ENCODE measurements at regions not wholly inside any gene's neighbourhood (a gene's known extent, or its start where the extent isn't known, plus 50 kb on each side); places are given as distances from the start of the nearest gene placed in this dataset.
"Not testable (repeated sequence)": the region's sequence is repeated elsewhere in the genome, so short reads cannot be mapped to it uniquely, and the experiment has no call there.

DNA sequence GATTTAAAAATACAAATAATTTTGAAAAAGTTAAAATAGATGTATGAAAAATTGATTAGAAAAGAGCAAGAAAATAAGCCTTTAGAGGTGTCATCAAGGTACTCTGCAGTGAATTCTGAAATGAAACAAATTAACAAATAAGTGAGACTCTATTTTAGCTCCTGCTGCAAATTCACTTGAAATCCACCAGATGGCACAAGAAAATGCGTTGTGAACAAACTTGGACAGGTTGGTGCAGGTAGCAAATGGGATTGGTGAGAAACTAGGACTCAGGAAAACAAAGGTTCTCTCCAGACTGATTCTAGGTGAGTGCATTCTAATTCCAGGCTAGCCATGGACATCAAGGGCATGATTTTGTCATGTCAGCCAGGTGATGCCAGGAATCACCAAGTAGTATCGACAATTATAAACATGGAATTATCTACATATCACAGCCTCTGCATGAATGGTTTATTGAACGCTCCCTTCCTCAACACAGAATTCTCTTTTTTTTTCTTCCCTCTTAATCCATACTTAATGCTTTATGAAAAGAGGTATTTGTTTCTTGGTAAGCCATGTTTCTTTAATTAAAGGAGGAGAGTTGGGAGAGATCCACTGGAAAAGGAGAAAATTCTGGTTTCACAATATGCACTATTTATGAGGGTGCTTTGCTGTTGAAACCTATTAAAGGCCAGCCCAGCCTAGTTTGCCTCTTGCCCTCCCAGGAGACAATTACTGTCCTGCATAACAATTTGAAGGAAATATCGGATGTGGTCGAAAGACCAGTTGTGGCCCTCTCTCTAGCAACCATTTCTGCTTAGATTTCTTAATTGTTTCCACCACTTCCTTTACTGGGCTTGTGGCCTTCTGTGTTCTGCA lies 118.1 kb downstream of the ZNF365 start:
- DNase-seq, result no peak
- intact Hi-C loops (cut with DNase I), result no loop called here
- peak; percentile 77 for ATAC-seq (ENCODE audit: poor library complexity)

DNA sequence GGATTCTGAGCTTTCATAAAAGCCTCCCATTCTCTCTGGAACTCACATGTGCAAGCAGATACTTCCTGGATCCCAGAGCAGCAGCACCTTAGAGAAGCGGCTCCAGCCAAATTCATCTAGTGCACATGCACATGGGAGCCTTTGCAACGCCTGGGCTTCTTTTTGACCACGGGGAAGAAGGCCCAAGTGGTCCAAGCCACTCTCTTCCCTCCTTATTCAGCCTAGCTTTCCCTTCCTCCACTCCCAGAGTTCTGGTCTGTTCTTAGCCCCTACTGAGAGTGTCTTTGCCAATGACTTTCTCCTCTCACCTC lies 118.7 kb downstream of the ZNF365 start:
- ATAC-seq (ENCODE audit: poor library complexity), result no peak
- DNase-seq, result no peak
- intact Hi-C loops (cut with DNase I), result no loop called here

DNA sequence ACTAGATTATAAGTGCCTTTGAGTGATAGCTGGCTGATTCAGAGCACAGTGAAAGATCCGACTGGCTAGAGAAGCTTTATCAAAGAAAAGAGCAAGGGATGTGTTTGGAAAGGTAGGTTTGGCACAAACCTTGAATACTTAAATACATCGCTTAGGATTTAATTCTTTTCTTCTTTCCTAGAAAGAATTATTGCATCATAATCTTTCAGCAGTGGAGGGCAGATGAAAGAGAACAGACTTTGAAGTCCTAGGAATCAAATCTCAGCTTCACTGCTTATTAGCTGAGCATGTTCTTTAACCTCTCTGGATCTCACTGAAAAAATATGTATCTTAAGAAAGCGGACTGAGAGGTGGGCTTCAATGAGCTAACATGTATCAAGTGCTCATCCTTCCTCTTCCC lies 122.8 kb downstream of the ZNF365 start:
- DNase-seq (no peak), ATAC-seq (ENCODE audit: poor library complexity) (no peak)
- intact Hi-C loops (cut with DNase I), result no loop called here

DNA sequence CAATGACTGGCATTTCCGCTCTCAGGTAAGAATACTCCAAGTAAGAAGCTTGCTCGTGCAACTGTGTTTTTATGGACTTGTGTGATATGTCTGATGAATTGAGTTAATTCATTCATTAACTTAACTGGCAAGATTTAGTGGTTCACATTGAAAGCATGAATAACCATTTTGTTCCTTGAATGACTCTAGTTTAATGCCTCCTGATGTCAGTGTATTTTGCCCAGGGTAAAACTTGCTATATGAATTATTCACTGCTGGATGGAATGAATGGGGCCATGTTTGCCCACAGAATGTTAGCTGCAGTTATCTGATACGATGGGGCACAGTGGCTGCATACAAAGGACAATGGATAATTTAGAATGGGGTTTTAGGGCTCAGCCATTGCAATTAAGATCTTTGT lies 124.1 kb downstream of the ZNF365 start:
- DNase-seq (no peak), ATAC-seq (ENCODE audit: poor library complexity) (no peak)
- intact Hi-C loops (cut with DNase I), result no loop called here

DNA sequence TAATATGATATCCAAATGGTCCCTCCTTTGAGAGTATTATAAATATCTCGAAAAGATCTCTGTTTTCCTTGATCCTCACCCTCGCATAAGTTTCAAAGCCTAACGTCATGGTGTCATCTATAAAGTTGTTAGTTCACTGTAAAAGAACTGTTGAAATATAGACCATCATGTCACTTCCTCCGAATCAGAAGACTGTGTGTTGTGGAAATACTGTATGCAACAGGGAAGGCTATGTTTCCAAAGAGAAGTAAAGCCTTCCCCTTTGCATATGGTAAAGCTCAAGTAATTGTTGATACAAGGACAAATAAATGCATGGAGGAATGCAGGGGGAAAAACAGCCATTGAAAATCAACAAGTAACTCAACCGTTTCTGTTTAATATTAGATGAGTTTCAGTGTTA lies 125.9 kb downstream of the ZNF365 start:
- DNase-seq; intact Hi-C loops (cut with DNase I); ATAC-seq (ENCODE audit: poor library complexity): not testable (repeated sequence)

DNA sequence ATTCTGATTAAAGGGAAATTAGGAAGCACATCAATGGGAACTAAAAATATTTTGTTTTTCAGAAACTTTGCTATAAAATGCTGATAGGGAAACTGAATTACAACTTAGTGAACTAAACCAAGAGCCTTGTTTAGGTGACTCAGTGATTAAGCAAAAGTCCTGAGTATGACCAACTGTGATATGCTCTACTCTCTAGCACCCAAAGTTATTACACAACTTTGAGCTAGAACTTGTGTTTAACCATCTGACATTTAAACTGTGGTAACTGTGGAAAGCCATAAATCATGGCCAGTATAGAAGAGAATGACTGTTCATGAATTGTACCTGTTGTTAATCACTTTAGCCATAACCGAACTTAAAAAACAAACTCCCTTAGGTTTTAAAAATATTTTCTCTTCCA lies 127.4 kb downstream of the ZNF365 start:
- DNase-seq (no peak), ATAC-seq (ENCODE audit: poor library complexity) (no peak)
- intact Hi-C loops (cut with DNase I), result no loop called here

DNA sequence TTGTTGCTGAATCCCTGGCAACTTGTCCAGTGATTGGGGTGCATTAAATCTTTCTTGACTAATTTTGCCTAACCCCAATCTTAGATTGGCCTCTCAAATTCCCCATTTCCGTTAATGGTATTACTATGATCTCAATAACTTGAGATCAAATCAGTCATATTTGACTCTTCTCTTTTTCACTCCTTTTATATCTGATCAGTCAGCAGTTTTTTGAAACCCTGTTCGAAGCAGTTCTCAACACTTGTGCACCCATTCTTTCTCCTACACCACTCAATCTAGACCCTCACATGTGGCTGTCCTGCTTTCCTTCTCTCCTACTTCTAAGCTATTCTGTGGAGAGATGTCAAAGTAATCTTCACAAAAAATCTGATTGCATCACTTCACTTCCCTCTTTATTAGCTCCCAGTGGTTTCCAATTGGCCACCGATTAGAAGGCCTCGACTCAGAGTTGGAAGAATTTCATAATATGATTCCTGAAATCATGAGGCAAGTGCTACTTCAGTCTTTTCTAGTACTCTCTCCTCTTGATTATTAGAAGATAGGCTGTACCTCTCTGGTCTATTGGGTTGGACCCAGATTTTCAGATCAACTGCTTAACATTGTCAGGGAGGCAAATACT lies 128.9 kb downstream of the ZNF365 start:
- intact Hi-C loops (cut with DNase I), result no loop called here
- DNase-seq, result no peak
- peak; percentile 49 for ATAC-seq (ENCODE audit: poor library complexity)

DNA sequence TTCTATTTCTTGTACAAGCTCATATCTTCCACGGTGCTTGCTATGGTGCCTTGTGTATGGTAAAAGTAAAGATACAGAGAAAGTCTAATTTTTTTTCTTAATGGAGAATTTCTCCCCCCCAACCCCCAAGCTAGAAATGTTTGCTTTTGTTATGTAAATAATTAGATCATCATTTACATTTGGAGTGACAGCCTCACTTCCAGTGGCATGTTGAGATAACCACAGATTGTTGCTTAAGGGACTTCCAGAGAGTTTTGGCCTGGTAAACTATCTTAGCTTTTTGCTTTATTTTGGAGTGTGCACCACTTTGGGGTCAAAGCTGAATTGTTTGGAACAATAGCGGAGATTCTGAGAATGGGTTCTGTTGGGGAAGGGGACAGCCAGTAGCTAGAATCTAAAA lies 129.7 kb downstream of the ZNF365 start:
- no peak for DNase-seq
- no peak for ATAC-seq (ENCODE audit: poor library complexity)
- intact Hi-C loops (cut with DNase I), result no loop called here

DNA sequence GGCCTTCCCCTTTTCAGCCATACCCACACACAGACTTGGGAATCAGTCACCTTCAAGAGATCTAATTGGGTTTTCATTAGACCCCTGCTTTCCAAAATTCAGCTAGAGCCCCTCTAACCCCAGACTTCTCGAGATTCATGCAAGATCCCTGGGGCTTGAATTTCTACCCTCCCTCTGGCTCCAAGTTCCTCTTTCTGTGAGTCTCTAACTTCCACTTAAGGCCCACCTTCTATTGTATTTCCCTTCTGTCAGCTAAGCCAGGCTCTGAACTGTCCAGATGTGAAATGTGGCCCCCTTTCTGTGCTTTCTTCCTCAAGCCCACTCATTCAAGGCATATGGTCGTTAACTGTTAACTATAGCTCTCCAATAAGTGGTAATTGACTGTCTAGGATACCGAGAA lies 132.2 kb downstream of the ZNF365 start:
- DNase-seq (no peak), ATAC-seq (ENCODE audit: poor library complexity) (no peak)
- intact Hi-C loops (cut with DNase I), result no loop called here

DNA sequence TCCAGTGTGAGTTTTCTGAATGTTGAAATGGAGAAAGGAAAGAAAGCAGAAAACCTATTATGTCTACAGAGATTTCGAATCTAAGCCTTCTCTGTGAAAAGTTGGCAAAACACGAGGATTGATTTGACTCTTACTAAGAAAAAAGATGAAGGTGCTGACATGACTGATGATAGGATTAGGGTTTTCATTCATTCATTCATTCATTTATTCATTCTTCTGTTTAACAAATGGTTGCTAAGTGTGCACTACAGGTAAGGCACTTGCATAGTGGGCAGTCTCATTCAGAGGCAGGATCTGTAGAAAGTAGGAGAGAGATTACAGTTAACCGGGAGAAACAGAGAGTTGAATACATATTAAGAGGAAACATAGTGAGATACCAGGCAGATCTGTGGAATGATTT lies 137.1 kb downstream of the ZNF365 start:
- intact Hi-C loops (cut with DNase I), result no loop called here
- no peak for ATAC-seq (ENCODE audit: poor library complexity)
- DNase-seq, result no peak

DNA sequence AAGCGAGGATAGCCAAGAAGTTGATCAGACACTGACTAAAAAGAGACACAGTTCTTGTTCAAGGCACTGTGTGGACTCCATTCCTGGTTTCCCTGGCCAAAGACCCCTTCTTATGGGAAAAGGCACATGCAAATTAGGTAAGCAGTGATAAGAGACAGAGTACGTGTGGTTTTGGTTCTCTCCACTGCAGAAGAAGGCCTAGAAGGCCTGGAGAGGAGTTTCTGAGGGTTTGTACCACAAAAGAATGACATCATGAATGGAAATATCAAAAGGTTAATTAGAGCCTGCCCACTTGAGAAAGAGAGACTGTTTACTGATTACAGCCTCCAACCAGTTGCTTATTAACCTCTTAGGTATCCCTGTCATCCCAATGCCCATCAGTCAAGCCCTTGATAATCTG lies 137.5 kb downstream of the ZNF365 start:
- intact Hi-C loops (cut with DNase I), result no loop called here
- DNase-seq (no peak), ATAC-seq (ENCODE audit: poor library complexity) (no peak)

DNA sequence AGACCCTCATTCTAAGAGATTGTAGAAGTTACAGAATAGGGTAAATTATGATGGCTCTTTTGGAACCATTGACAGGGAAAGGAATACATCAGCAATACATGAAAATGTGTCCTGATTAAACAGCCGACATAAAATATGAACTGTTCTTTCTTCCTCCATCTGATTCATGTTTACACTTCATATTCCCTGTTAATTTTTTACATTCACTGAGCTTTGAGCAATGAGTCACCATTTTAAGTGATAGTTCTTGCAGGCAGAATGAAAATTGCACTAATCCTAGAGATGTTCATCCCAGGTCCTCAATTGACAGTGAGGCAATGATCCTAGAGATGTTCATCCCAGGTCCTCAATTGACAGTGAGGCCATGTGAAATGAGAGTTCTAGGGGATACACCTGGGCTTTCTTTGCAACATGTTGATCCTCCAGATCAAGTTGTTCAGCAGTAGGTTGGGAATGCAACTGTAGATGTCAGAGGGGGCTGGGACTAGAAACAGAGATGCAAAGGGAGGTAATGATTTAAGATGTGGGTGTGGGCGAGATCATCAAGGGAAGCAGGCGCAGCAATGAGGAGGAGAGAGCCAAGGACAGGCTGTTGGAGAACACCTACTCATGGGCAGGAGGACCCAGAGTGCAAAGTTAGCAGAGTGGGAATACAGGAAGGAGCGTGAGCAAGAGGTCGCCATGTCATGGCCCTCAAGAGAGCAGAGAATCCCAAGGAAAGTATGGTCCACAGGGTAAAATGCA lies 138.7 kb downstream of the ZNF365 start:
- ATAC-seq (ENCODE audit: poor library complexity), result no peak
- intact Hi-C loops (cut with DNase I), result no loop called here
- no peak for DNase-seq

DNA sequence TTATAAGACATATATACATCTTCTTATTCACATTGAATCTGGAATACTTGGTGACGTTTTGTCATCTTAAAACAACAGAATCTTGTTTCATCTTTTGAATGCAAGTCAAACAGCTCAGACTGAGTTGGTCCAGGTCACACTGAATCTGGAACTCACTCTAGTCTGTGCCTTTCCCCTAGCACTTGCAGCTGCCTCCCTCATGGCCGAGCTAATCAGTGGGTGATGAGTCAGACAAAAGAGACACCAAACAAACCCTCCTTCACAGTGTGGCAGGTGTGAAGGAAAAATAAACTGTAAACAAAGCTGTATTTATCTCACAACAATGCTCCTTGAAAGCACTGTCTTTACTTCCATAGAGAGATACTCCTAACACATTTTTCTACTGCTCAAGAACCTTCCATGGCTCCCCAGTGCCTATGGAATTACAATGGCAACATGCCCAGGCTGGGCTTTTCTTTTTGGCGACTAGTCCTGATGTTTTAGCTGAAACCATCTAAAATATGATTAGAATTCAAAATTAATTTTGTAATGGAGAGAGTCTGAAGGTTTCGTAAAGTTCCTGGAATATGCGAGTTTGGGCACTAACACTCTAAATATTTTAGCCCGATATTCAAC lies 140.0 kb downstream of the ZNF365 start:
- intact Hi-C loops (cut with DNase I), result no loop called here
- ATAC-seq (ENCODE audit: poor library complexity) (no peak), DNase-seq (no peak)

DNA sequence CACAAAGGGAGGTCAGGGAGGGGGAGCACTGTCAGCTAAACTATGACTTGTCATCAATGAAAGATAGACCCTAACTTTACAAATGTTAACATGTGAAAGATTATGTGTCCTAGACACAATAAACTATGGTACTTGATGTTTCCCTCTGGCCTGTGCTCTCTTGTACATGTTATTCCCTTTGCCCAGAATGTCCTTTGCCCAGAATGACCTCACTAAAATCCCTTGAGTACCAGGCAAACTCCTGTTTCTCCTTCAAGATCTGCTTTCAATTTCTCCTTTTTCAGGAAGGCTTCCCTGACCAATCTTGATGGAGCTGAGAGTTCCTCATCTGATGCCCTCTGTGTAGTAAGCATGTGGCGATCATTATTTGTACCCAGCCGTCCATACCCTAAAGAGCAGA lies 143.1 kb downstream of the ZNF365 start:
- intact Hi-C loops (cut with DNase I), result no loop called here
- DNase-seq (no peak), ATAC-seq (ENCODE audit: poor library complexity) (peak; percentile 72)

DNA sequence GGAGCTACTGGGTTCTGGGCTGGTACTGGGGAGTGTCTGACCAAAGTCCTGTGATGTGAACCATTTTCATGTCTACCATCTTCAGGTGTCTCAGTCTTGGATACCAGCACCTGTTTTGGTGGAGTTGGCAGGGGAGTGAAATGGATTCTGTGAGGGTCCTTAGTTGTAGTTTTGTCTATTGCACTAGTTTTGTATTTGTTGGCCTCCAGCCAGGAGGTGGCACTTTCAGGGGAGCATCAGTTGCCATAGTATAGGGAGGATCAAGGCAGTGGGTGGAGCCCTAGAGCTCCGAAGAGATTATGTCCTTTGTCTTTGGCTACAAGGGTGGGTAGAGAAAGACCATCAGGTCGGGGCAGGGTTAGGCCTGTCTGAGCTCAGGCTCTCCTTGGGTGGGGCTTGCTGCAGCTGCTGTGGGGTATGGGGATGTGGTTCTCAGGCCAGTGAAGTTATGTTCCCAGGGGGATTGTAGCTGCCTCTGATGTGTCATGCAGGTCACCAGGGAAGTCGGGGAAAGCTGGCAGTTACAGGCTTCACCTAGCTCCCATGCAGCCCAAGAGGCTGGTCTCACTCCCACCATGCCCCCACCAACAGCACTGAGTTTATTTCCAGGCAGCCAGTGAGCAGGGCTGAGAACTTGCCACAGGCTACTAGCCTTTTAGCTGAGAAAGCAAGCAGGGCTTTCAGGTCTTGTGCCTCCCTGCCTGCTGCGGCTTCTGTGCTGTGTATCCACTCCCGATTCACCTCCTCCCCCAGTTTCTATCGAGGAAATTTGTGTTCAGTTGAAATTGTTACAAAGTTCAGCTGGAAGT lies 153.1 kb downstream of the ZNF365 start:
- DNase-seq (no peak), ATAC-seq (ENCODE audit: poor library complexity) (no peak)
- intact Hi-C loops (cut with DNase I), result no loop called here

DNA sequence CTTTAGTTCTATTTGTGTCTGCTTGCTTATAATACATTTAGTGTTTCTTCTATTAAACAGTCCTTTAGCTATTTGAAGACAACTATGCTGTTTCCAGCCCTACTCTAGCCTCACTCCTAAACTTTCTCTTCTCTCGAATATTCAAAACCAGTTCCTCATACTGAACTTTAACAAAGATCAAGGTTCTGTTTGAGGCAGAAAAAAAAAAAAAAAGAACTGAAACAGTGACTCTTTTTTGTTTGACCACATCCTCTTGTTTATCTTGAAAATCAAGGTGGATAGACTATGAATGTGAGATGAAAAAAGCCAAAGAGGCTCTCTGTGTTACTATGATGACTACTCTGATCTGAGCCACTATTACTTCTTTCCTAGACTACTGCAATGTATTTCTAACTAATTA lies 154.3 kb downstream of the ZNF365 start:
- intact Hi-C loops (cut with DNase I), result no loop called here
- no peak for DNase-seq
- ATAC-seq (ENCODE audit: poor library complexity), result no peak

DNA sequence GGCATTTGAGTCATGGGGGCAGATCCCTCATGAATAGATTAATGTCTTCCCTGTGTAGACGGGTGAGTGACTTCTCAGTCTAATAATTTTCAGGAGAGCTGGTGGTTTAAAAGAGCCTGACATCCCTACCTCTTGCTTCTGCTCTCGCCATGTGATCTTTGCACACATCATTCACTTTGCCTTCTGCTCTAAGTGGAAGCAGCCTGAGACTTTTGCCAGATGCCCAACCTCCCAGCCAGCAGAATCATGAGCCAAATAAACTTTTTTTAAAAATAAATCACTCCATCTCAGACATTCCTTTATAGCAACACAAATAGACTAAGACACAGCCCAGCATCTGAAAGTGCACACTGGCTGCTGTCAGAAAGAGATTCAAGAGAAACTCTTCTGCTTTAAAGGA lies 155.2 kb downstream of the ZNF365 start:
- intact Hi-C loops (cut with DNase I), result no loop called here
- ATAC-seq (ENCODE audit: poor library complexity) (no peak), DNase-seq (no peak)

DNA sequence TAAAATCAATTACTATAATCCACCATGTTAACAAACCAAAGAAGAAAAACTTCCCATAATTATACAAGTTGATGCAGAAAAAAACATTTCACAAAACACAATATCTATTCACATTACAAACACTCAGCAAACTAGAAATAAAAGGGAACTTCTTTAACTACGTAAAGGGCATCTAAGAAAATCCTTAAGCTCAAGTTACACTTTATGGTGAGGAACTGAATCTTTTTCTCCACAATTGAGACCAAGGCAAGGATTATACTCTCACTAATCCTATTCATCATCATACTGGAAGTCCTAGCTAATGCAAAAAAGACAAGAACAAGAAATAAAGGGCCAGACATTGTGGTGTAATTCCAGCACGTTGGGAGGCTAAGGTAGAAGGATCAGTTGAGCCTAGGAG lies 159.9 kb downstream of the ZNF365 start:
- no peak for ATAC-seq (ENCODE audit: poor library complexity)
- no peak for DNase-seq
- intact Hi-C loops (cut with DNase I), result no loop called here

DNA sequence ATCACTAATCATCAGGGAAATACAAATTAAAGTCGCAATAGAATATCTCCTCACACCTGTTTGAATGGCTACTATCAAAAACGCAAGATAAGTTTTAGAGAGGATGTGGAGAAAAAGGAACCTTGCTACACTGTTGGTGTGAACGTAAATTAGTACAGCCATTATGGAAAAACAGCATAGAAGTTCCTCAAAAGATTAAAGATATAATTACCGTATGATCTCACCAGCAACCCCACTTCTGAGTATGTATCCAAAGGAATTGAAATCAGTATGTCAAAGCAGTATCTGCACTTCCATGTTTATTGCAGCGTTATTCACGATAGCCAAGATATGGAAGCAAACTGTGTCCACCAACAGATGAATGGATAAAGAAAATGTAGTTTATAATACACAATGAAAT lies 164.4 kb downstream of the ZNF365 start:
- intact Hi-C loops (cut with DNase I), result no loop called here
- DNase-seq (no peak), ATAC-seq (ENCODE audit: poor library complexity) (no peak)
